IMR-90 (cell line): ENCODE measurements at regions not wholly inside any gene's neighbourhood (a gene's known extent, or its start where the extent isn't known, plus 50 kb on each side); places are given as distances from the start of the nearest gene placed in this dataset.

Experiments used
- ATAC-seq: fragments of 200-7000 bp; cut with Tn5 transposase; 2 replicates; pipeline ENCODE4 v1.9.1; 2020; ENCODE audit warnings: low read depth, mild to moderate bottlenecking, moderate library complexity
- BruUV-seq: library from RNA; stranded (reverse); fragments of 400-500 nt; replicated peaks from 2 replicates; lab custom pipeline; 2021; lab: Mats Ljungman, UMichigan
- CTCF ChIA-PET: fragments of 300-600 bp; formaldehyde crosslinking; extraction: SDS; loops from one replicate; lab custom pipeline; 2021; ENCODE audit warnings: antibody characterized with exemption; lab: Yijun Ruan, JAX
- POLR2A ChIA-PET: fragments of 300-600 bp; sonication (Branson Sonifier 250); formaldehyde crosslinking; loops from one replicate; lab custom pipeline; 2022; ENCODE audit warnings: antibody characterized with exemption; ENCODE audit not compliant: unreplicated experiment; lab: Charles Lee
- DNase-seq: peaks from one replicate; pipeline ENCODE4 v3.0.0; 2013
- H2AFZ ChIP-seq: replicated peaks from 2 replicates; pipeline ENCODE3; 2013; ENCODE audit warnings: low read length, mild to moderate bottlenecking; ENCODE audit not compliant: poor library complexity
- H2AK5ac ChIP-seq: 2 replicates; pipeline ENCODE4 v1.6.1; 2013; ENCODE audit warnings: low read depth, low read length, inconsistent platforms
- H2AK9ac ChIP-seq: replicated peaks from 2 replicates; pipeline ENCODE3; 2013; ENCODE audit warnings: mild to moderate bottlenecking, low read depth, low read length, moderate library complexity; ENCODE audit not compliant: poor library complexity
- H2BK120ac ChIP-seq: 2 replicates; pipeline ENCODE4 v1.6.1; 2013; ENCODE audit warnings: low read depth, low read length, inconsistent platforms
- H2BK15ac ChIP-seq: 3 replicates; pipeline ENCODE4 v1.6.1; 2013; ENCODE audit warnings: low read depth, low read length, inconsistent platforms
- H2BK20ac ChIP-seq: 2 replicates; pipeline ENCODE4 v1.6.1; 2013; ENCODE audit warnings: low read depth, mild to moderate bottlenecking, inconsistent platforms, low read length, moderate library complexity
- H2BK5ac ChIP-seq: 2 replicates; pipeline ENCODE4 v1.6.1; 2013; ENCODE audit warnings: mild to moderate bottlenecking, low read depth, low read length, inconsistent platforms; ENCODE audit not compliant: poor library complexity, severe bottlenecking
- H3K14ac ChIP-seq: replicated peaks from 2 replicates; pipeline ENCODE4 v1.6.1; 2013; ENCODE audit warnings: low read depth, low read length, inconsistent platforms
- H3K18ac ChIP-seq: 2 replicates; pipeline ENCODE4 v1.6.1; 2013; ENCODE audit warnings: low read depth, low read length, control low read depth
- H3K23ac ChIP-seq: 2 replicates; pipeline ENCODE4 v1.6.1; 2013; ENCODE audit warnings: low read depth, low read length, inconsistent platforms
- H3K27ac ChIP-seq: 2 replicates; pipeline ENCODE4 v1.5.1; 2013; ENCODE audit warnings: mild to moderate bottlenecking, control low read depth, low read length; ENCODE audit not compliant: insufficient read depth
- H3K27me3 ChIP-seq: 2 replicates; pipeline ENCODE4 v1.6.1; 2013; ENCODE audit warnings: low read length; ENCODE audit not compliant: control insufficient read depth, insufficient read depth
- H3K36me3 ChIP-seq: 2 replicates; pipeline ENCODE4 v1.6.1; 2013; ENCODE audit warnings: low read length, mixed read lengths; ENCODE audit not compliant: control insufficient read depth, insufficient read depth
- H3K4ac ChIP-seq: 2 replicates; pipeline ENCODE4 v1.6.1; 2013; ENCODE audit warnings: low read depth, low read length, inconsistent platforms
- H3K4me1 ChIP-seq: 2 replicates; pipeline ENCODE4 v1.6.1; 2013; ENCODE audit warnings: low read length, mixed read lengths; ENCODE audit not compliant: control insufficient read depth, insufficient read depth
- H3K4me2 ChIP-seq: 2 replicates; pipeline ENCODE4 v1.6.1; 2013; ENCODE audit warnings: low read depth, mild to moderate bottlenecking, control low read depth, low read length, moderate library complexity
- H3K4me3 ChIP-seq: 2 replicates; pipeline ENCODE4 v1.5.1; 2013; ENCODE audit warnings: low read depth, mild to moderate bottlenecking, control low read depth, low read length, moderate library complexity; ENCODE audit not compliant: insufficient read depth
- H3K56ac ChIP-seq: 2 replicates; pipeline ENCODE4 v1.6.1; 2013; ENCODE audit warnings: low read length, inconsistent platforms; ENCODE audit not compliant: insufficient read depth; ENCODE audit errors: extremely low read depth
- H3K79me1 ChIP-seq, 2 experiments: 2 replicates each; pipeline ENCODE4 v1.6.1; 2013; ENCODE audit warnings: low read length in 2 of 2, inconsistent platforms in 1 of 2, low read depth in 1 of 2
- H3K9ac ChIP-seq: 2 replicates; pipeline ENCODE4 v1.6.1; 2013; ENCODE audit warnings: low read depth, low read length, control low read depth
- H3K9me1 ChIP-seq: 2 replicates; pipeline ENCODE4 v1.6.1; 2013; ENCODE audit warnings: low read length, inconsistent platforms; ENCODE audit not compliant: insufficient read depth
- H3K9me3 ChIP-seq: 2 replicates; pipeline ENCODE4 v1.6.1; 2013; ENCODE audit warnings: low read length; ENCODE audit not compliant: control insufficient read depth, insufficient read depth
- H4K20me1 ChIP-seq: 2 replicates; pipeline ENCODE4 v1.6.1; 2013; ENCODE audit warnings: low read length, inconsistent platforms; ENCODE audit not compliant: insufficient read depth
- H4K5ac ChIP-seq: 2 replicates; pipeline ENCODE4 v1.6.1; 2013; ENCODE audit warnings: mild to moderate bottlenecking, low read depth, low read length, control low read depth
- H4K8ac ChIP-seq, 2 experiments: 2 replicates each; pipeline ENCODE4 v1.6.1; 2013; ENCODE audit warnings: low read depth in 2 of 2, low read length in 2 of 2, control low read depth in 1 of 2, inconsistent platforms in 1 of 2
- H4K91ac ChIP-seq: 2 replicates; pipeline ENCODE4 v1.6.1; 2013; ENCODE audit warnings: low read depth, low read length, inconsistent platforms; ENCODE audit not compliant: insufficient read depth
- MAFK ChIP-seq: IDR thresholded peaks from 2 replicates; pipeline ENCODE4 v1.6.1; 2012; ENCODE audit warnings: low read depth, low read length, improper control_type of control experiment
- RCOR1 ChIP-seq: IDR thresholded peaks from 2 replicates; pipeline ENCODE4 v1.6.1; 2012; ENCODE audit warnings: mild to moderate bottlenecking, low read length, improper control_type of control experiment; ENCODE audit not compliant: insufficient replicate concordance
- WGBS, 2 experiments: methylation state at CpG; one replicate each; pipeline versions ENCODE4 v1.1.5 to v1.1.7; 2013; ENCODE audit warnings: missing lambda C conversion rate in 2 of 2; ENCODE audit not compliant: insufficient read length in 1 of 2; ENCODE audit errors: extremely low coverage in 2 of 2; 5-methylcytosine and 5-hydroxymethylcytosine counted together
- dilution Hi-C: fragments of 300-500 bp; cut with HindIII; formaldehyde crosslinking; loops from one replicate; pipeline ENCODE4 v1.14.3; 2018; ENCODE audit warnings: low sequenced_read_pairs; ENCODE audit not compliant: unreplicated experiment
- in situ Hi-C: fragments of 300-500 bp; cut with MboI; formaldehyde crosslinking; loops from 3 replicates; pipeline ENCODE4 v1.14.3; 2019; ENCODE audit warnings: low sequenced_read_pairs, inconsistent platforms, mixed read lengths
- intact Hi-C: fragments of 100-400 bp; cut with micrococcal nuclease; formaldehyde crosslinking; loops from 2 replicates; pipeline ENCODE4 v1.10.0; 2022

GRCh38 chr16:80327740-80328139, 213.1 kb upstream of the DYNLRB2 start:
- Histone ChIP-seq H3K36me3 (no peaks in the 10 kb centered on the region), H2AK5ac (no peak overlapping the region), H4K20me1 (no peaks in the 10 kb centered on the region), H3K4me2 (no peak overlapping the region), H2BK5ac (no peak overlapping the region), H3K14ac (no peak overlapping the region), H4K8ac (no peak overlapping the region), H3K9ac (no peak overlapping the region), H3K18ac (no peak overlapping the region), H3K27ac (no peak overlapping the region), H3K4me3 (no peak overlapping the region), H3K79me1 (no peaks in the 10 kb centered on the region), H3K9me3 (no peaks in the 10 kb centered on the region), H3K4ac (no peak overlapping the region), H2BK15ac (no peak overlapping the region), H3K56ac (no peak overlapping the region), H3K9me1 (no peaks in the 10 kb centered on the region), H4K5ac (no peak overlapping the region), H2BK20ac (no peak overlapping the region), H2BK120ac (no peak overlapping the region), H3K23ac (no peak overlapping the region), H3K27me3 (peaks cover 9% of the 10 kb centered on the region), H4K91ac (no peak overlapping the region), H2AFZ (no peak overlapping the region), H2AK9ac (no peak overlapping the region), H3K4me1 (no peaks in the 10 kb centered on the region)
- intact Hi-C loops: no loop called here
- TF ChIP-seq MAFK (peak; percentile 89), RCOR1 (no peak)
- dilution Hi-C loops: no loop called here
- ATAC-seq: no peak
- BruUV-seq: no TSS peak
- in situ Hi-C loops: no loop called here
- no CpG with 5 or more reads among the region's 1 CpG for WGBS, 2 experiments
- ChIA-PET POLR2A (no interaction called here), CTCF (interaction anchor here (0.7 kb wide), 1 partner anchor 9 kb away, joined by 3 read pairs; no protein-coding TSS in a partner anchor)
- DNase-seq: no peak
